Fibroblast of lung (primary cell): ENCODE measurements at regions not wholly inside any gene's neighbourhood (a gene's known extent, or its start where the extent isn't known, plus 50 kb on each side); places are given as distances from the start of the nearest gene placed in this dataset.

Experiments
- CTCF ChIP-seq, 2 donors: IDR thresholded peaks in 1 of 2; conservative IDR thresholded peaks in 1 of 2; 1 replicate in 1 of 2; 2 replicates in 1 of 2; pipeline ENCODE4 v1.5.1; 2011 to 2012; ENCODE audit warnings: low read length in 2 of 2, control low read depth in 1 of 2, inconsistent platforms in 1 of 2, low read depth in 1 of 2, mild to moderate bottlenecking in 1 of 2
- EZH2 ChIP-seq: IDR thresholded peaks from 2 replicates; pipeline ENCODE4 v1.5.1; 2012; ENCODE audit warnings: low read length, control low read depth, mild to moderate bottlenecking; ENCODE audit errors: missing control alignments

GRCh38 chr6:6748001-6748400 lies 159.5 kb downstream of the LY86 start:
- no peak for TF ChIP-seq EZH2
- no peak for TF ChIP-seq CTCF (conservative IDR thresholded peaks at IDR 0.05 in 1 of 2, IDR thresholded peaks at IDR 0.05 in 1 of 2; ENCODE audit: low read depth in 1 of 2, low read length in 2 of 2)
